Osteoblast (primary cell): ENCODE measurements at regions not wholly inside any gene's neighbourhood (a gene's known extent, or its start where the extent isn't known, plus 50 kb on each side); places are given as distances from the start of the nearest gene placed in this dataset.

Source experiments
- DNase-seq: peaks from one replicate; pipeline ENCODE4 v3.0.0; 2011; ENCODE audit warnings: low spot score, mixed read lengths; ENCODE audit not compliant: insufficient read length; ENCODE audit errors: missing footprints
- H2AFZ ChIP-seq: 2 replicates; pipeline ENCODE4 v1.6.0; 2011; ENCODE audit warnings: mild to moderate bottlenecking, low read length
- H3K27ac ChIP-seq: 2 replicates; pipeline ENCODE4 v1.5.1; 2011; ENCODE audit warnings: mild to moderate bottlenecking, low read depth, low read length, moderate library complexity
- H3K27me3 ChIP-seq: 2 replicates; pipeline ENCODE4 v1.6.0; 2012; ENCODE audit warnings: mild to moderate bottlenecking, control low read depth, inconsistent platforms, low read length, moderate library complexity; ENCODE audit not compliant: insufficient read depth
- H3K36me3 ChIP-seq: 2 replicates; pipeline ENCODE4 v1.5.1; 2011; ENCODE audit warnings: mild to moderate bottlenecking, low read length, control low read depth, moderate library complexity; ENCODE audit not compliant: insufficient read depth
- H3K4me1 ChIP-seq: 2 replicates; pipeline ENCODE4 v1.5.1; 2011; ENCODE audit warnings: mild to moderate bottlenecking, low read length, control low read depth, moderate library complexity; ENCODE audit not compliant: insufficient read depth
- H3K4me2 ChIP-seq: 2 replicates; pipeline ENCODE4 v1.6.0; 2011; ENCODE audit warnings: mild to moderate bottlenecking, low read length; ENCODE audit not compliant: insufficient read depth
- H3K4me3 ChIP-seq: fragments of 200-600 bp; sonication (generic); 3 replicates; pipeline ENCODE4 v1.5.1; 2012; ENCODE audit warnings: mild to moderate bottlenecking, low read length, inconsistent platforms; ENCODE audit not compliant: insufficient read depth
- H3K79me2 ChIP-seq: 2 replicates; pipeline ENCODE4 v1.6.0; 2012; ENCODE audit warnings: mild to moderate bottlenecking, low read length, control low read depth, inconsistent platforms; ENCODE audit not compliant: insufficient read depth
- H3K9me3 ChIP-seq: 2 replicates; pipeline ENCODE4 v1.5.1; 2011; ENCODE audit warnings: low read depth, low read length, control low read depth
- H4K20me1 ChIP-seq: 2 replicates; pipeline ENCODE4 v1.6.0; 2012; ENCODE audit warnings: mild to moderate bottlenecking, low read length, control low read depth; ENCODE audit not compliant: insufficient read depth
- TF ChIP-seq, protein P1 (sequence below): IDR thresholded peaks from 2 replicates; pipeline ENCODE4 v1.5.1; 2011; ENCODE audit warnings: mild to moderate bottlenecking, low read depth, low read length, moderate library complexity; ENCODE audit errors: extremely low read depth

DNA sequence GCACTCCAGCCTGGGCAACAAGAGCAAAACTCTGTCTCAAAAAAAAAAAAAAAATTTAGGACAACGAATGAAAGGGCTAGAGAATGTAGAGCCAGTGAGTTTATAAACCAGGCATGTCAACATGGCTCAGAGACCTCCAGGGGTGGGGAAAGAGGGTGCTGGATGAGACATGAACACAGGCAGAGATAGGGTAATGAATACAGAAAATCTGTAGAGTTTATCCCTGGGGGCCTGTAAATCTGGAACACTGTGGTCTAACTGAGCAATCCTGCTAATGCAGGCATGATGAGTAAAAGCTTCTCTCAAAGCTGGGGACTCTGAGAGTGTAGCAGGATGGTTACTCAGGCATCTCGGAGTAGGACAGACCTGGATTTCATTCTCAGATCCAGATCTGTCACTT lies 59.2 kb upstream of the IGFBP2 start:
- Histone ChIP-seq H3K27me3 (no peaks in the 10 kb centered on the region), H3K36me3 (no peaks in the 10 kb centered on the region)

DNA sequence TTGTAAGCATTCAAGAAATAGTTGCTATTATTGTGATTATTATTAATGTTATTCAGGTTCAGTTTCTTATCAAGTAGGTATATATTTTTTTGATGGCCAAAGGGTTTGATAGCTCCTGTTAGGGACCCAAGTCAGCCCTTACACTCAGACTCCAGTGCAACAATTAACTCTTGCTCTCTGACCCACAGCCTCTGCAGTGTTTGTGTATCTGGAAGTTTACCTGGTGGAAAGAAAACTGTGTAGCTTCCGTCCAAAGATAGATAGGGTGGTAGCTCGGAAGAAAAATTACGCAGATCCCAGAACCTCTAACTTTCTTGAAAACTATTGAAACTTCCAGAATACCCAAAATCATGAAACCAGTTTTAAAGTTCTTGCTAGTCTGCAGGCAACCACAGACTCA lies 58.6 kb upstream of the IGFBP2 start:
- Histone ChIP-seq H3K36me3 (no peaks in the 10 kb centered on the region), H3K9me3 (no peaks in the 10 kb centered on the region), H4K20me1 (no peaks in the 10 kb centered on the region), H3K27ac (peak overlapping the region; percentile 37), H2AFZ (no peak overlapping the region), H3K79me2 (no peaks in the 10 kb centered on the region), H3K27me3 (no peaks in the 10 kb centered on the region), H3K4me2 (peak overlapping the region; percentile 30), H3K4me1 (peaks cover 48% of the 10 kb centered on the region), H3K4me3 (no peak overlapping the region)
- TF ChIP-seq, protein P1, sequence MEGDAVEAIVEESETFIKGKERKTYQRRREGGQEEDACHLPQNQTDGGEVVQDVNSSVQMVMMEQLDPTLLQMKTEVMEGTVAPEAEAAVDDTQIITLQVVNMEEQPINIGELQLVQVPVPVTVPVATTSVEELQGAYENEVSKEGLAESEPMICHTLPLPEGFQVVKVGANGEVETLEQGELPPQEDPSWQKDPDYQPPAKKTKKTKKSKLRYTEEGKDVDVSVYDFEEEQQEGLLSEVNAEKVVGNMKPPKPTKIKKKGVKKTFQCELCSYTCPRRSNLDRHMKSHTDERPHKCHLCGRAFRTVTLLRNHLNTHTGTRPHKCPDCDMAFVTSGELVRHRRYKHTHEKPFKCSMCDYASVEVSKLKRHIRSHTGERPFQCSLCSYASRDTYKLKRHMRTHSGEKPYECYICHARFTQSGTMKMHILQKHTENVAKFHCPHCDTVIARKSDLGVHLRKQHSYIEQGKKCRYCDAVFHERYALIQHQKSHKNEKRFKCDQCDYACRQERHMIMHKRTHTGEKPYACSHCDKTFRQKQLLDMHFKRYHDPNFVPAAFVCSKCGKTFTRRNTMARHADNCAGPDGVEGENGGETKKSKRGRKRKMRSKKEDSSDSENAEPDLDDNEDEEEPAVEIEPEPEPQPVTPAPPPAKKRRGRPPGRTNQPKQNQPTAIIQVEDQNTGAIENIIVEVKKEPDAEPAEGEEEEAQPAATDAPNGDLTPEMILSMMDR = no peak
- DNase-seq = no peak

More for the DNA sequence above, 59.2 kb upstream of the IGFBP2 start:
- peak overlapping the region; percentile 37 for H3K27ac ChIP-seq
- no peaks in the 10 kb centered on the region for H4K20me1 ChIP-seq
- H3K79me2 ChIP-seq = no peaks in the 10 kb centered on the region
- H3K9me3 ChIP-seq = no peaks in the 10 kb centered on the region
- H2AFZ ChIP-seq = no peak overlapping the region
- TF ChIP-seq, protein P1 = no peak
- peaks cover 48% of the 10 kb centered on the region for H3K4me1 ChIP-seq
- no peak overlapping the region for H3K4me3 ChIP-seq
- peak overlapping the region; percentile 30 for H3K4me2 ChIP-seq
- peak; percentile 93 for DNase-seq

DNA sequence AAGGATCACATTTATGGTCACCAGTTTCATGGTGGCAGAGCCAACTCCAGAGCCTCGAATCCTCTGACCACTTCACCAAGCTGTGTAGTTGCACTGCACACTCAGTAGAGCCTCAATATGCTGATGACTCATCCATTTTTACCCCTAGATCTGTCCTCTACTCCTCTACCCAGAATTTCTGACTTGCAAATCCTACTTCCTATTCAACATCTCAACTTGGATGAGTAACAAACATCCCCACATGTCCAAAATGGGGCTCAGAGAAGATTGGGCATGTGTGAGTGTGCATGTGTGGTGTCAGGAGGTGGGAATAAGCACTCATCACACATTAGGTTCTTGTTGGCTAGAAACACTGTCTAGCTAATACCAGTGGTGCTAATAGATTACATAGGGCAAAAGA lies 57.8 kb upstream of the IGFBP2 start:
- TF ChIP-seq, protein P1 = no peak
- H3K27ac ChIP-seq = no peak overlapping the region
- no peaks in the 10 kb centered on the region for H4K20me1 ChIP-seq
- no peak overlapping the region for H3K4me3 ChIP-seq
- H3K4me2 ChIP-seq = no peak overlapping the region
- no peak for DNase-seq
- H2AFZ ChIP-seq = no peak overlapping the region
- H3K36me3 ChIP-seq = no peaks in the 10 kb centered on the region
- no peaks in the 10 kb centered on the region for H3K79me2 ChIP-seq
- no peaks in the 10 kb centered on the region for H3K9me3 ChIP-seq
- no peaks in the 10 kb centered on the region for H3K27me3 ChIP-seq
- peaks cover 48% of the 10 kb centered on the region for H3K4me1 ChIP-seq

DNA sequence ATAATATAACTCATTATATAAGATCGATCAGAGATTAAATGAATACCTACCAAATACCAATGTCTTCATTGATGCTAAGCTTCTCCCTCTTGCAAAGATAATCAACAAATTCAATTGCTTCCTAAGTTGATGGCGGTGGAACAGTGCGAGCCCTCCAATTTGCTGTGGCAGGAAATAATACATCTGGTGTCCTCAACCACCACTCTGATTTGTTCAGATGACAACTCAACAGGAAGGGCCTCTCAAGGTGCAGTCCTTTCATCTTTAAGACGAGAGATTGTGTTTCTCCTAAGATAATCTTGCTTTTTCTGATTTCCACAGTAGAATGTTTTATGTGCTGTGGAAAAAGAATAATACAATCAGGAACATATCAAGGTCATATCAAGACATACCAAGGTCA lies 56.6 kb upstream of the IGFBP2 start:
- no peaks in the 10 kb centered on the region for H3K27me3 ChIP-seq
- H3K27ac ChIP-seq = no peak overlapping the region
- no peaks in the 10 kb centered on the region for H3K79me2 ChIP-seq
- no peaks in the 10 kb centered on the region for H3K9me3 ChIP-seq
- H3K4me3 ChIP-seq = no peak overlapping the region
- H3K4me1 ChIP-seq = peaks cover 48% of the 10 kb centered on the region
- no peaks in the 10 kb centered on the region for H3K36me3 ChIP-seq
- TF ChIP-seq, protein P1 = no peak
- no peaks in the 10 kb centered on the region for H4K20me1 ChIP-seq
- H3K4me2 ChIP-seq = no peak overlapping the region
- DNase-seq = no peak
- H2AFZ ChIP-seq = no peak overlapping the region
